ENCODE measurements at regions not wholly inside any gene's neighbourhood (a gene's known extent, or its start where the extent isn't known, plus 50 kb on each side); places are given as distances from the start of the nearest gene placed in this dataset.

GRCh38 chr3:143200001-143200924 is 80.7 kb downstream of the CHST2 start:
- intact Hi-C loops (cut with DNase I) = no loop called here
- WGBS, 4 donors = 84 to 89% (median 85%) methylated on average over 12 of the region's 12 CpGs

GRCh38 chr3:143201045-143201444 is 81.5 kb downstream of the CHST2 start:
- no peak overlapping the region for H3K27ac ChIP-seq
- no peaks in the 10 kb centered on the region for H3K4me1 ChIP-seq
- ATAC-seq = no peak
- intact Hi-C loops (cut with DNase I) = no loop called here
- H3K27me3 ChIP-seq = no peaks in the 10 kb centered on the region
- peaks cover 0 to 20% (median 0%) of the 10 kb centered on the region in 12 donors for H3K9me3 ChIP-seq
- WGBS, 4 donors = 91 to 95% (median 94%) methylated on average over 3 of the region's 3 CpGs
- H3K36me3 ChIP-seq = no peaks in the 10 kb centered on the region
- no peak for TF ChIP-seq POLR2A (IDR thresholded peaks at IDR 0.05)
- no peak for TF ChIP-seq CTCF (IDR thresholded peaks at IDR 0.05)
- no peak overlapping the region for H3K4me3 ChIP-seq
- no peak for DNase-seq

More at GRCh38 chr3:143200001-143200924, 80.7 kb downstream of the CHST2 start:
- peaks cover 0 to 20% (median 0%) of the 10 kb centered on the region in 12 donors for H3K9me3 ChIP-seq
- no peaks in the 10 kb centered on the region for H3K36me3 ChIP-seq
- no peak for TF ChIP-seq CTCF (IDR thresholded peaks at IDR 0.05)
- no peak for TF ChIP-seq POLR2A (IDR thresholded peaks at IDR 0.05)
- H3K4me3 ChIP-seq = no peak overlapping the region
- no peak overlapping the region for H3K27ac ChIP-seq
- no peak for DNase-seq
- H3K27me3 ChIP-seq = no peaks in the 10 kb centered on the region
- H3K4me1 ChIP-seq = no peaks in the 10 kb centered on the region
- ATAC-seq = no peak

- 72 to 80% (median 75%) methylated on average over 13 of the region's 13 CpGs for WGBS, 4 donors
- TF ChIP-seq POLR2A (IDR thresholded peaks at IDR 0.05) = no peak
- no peak for TF ChIP-seq CTCF (IDR thresholded peaks at IDR 0.05)
- Histone ChIP-seq H3K27me3 (no peaks in the 10 kb centered on the region), H3K27ac (peak overlapping the region in 4 of 12 donors; percentile 39 to 47 (median 42)), H3K4me1 (no peaks in the 10 kb centered on the region), H3K36me3 (no peaks in the 10 kb centered on the region), H3K4me3 (peak overlapping the region in 3 of 12 donors; percentile 5 to 19 (median 14)), H3K9me3 (peaks cover 0 to 17% (median 0%) of the 10 kb centered on the region in 12 donors)
- ATAC-seq (no peak), DNase-seq (no peak)
- intact Hi-C loops (cut with DNase I) = no loop called here
Observed at GRCh38 chr3:143201870-143202752, 82.5 kb downstream of the CHST2 start.

- no peak for TF ChIP-seq POLR2A (IDR thresholded peaks at IDR 0.05)
- no peak for TF ChIP-seq CTCF (IDR thresholded peaks at IDR 0.05)
- no peaks in the 10 kb centered on the region for H3K36me3 ChIP-seq
- ATAC-seq (no peak), DNase-seq (no peak)
- no peaks in the 10 kb centered on the region for H3K27me3 ChIP-seq
- intact Hi-C loops (cut with DNase I) = no loop called here
- 42 to 76% (median 51%) methylated on average over 3 of the region's 3 CpGs for WGBS, 4 donors
- no peak overlapping the region for H3K4me3 ChIP-seq
- peaks cover 0 to 9% (median 0%) of the 10 kb centered on the region in 12 donors for H3K9me3 ChIP-seq
- H3K4me1 ChIP-seq = no peaks in the 10 kb centered on the region
- H3K27ac ChIP-seq = no peak overlapping the region
Observed at GRCh38 chr3:143203142-143203541, 83.6 kb downstream of the CHST2 start.
